Upper lobe of right lung (tissue), 1 donor: ENCODE measurements at regions not wholly inside any gene's neighbourhood (a gene's known extent, or its start where the extent isn't known, plus 50 kb on each side); places are given as distances from the start of the nearest gene placed in this dataset.

Experiments
- ATAC-seq: fragments of 200-7000 bp; cut with Tn5 transposase; one replicate; pipeline ENCODE4 v1.9.1; 2020; ENCODE audit warnings: mild to moderate bottlenecking, moderate library complexity
- DNase-seq: peaks from one replicate; pipeline ENCODE4 v3.0.0-alpha.2; 2020
- H3K27ac ChIP-seq: fragments of 200-600 bp; one replicate; pipeline ENCODE4 v1.8.0; 2022
- H3K27me3 ChIP-seq: fragments of 200-600 bp; one replicate; pipeline ENCODE4 v1.8.0; 2022; ENCODE audit warnings: mild to moderate bottlenecking
- H3K36me3 ChIP-seq: fragments of 200-600 bp; one replicate; pipeline ENCODE4 v1.8.0; 2022
- H3K4me1 ChIP-seq: fragments of 200-600 bp; one replicate; pipeline ENCODE4 v1.8.0; 2022
- H3K4me3 ChIP-seq: fragments of 200-600 bp; one replicate; pipeline ENCODE4 v1.8.0; 2022; ENCODE audit warnings: mild to moderate bottlenecking
- H3K9me3 ChIP-seq: fragments of 200-600 bp; one replicate; pipeline ENCODE4 v1.8.0; 2022
- intact Hi-C: fragments of 100-400 bp; cut with DNase I; formaldehyde crosslinking; loops from one replicate; pipeline ENCODE4 v1.11.0; 2022
- TF ChIP-seq, protein P1 (sequence below): fragments of 200-600 bp; IDR thresholded peaks from one replicate; pipeline ENCODE4 v1.8.0; 2022; ENCODE audit warnings: antibody characterized with exemption
- donor health status: DM: no; HTN: yes; CAD: no; lungs with severe emphysema.

DNA sequence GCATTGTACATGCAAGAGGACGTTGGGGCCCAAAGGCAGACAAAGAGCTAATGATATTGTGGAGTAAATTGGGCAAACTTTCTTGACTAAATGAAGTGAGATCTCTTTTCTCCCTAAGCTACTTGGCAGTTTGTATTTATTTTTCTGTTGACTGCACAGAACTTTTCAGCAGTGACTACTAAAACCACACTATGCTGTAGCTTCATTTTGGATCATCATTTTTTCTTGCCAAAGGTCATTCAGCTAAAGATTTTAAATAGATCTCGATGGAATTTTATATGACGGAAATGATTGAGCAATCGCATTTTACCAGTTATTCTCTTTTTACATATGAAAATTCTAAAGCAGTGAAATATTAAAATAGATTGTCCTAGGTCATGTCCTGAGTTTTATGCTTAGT lies 286.1 kb upstream of the ACTBL2 start:
- H3K27me3 ChIP-seq, result no peaks in the 10 kb centered on the region
- no peak overlapping the region for H3K27ac ChIP-seq
- H3K4me1 ChIP-seq, result no peaks in the 10 kb centered on the region
- TF ChIP-seq, protein P1, sequence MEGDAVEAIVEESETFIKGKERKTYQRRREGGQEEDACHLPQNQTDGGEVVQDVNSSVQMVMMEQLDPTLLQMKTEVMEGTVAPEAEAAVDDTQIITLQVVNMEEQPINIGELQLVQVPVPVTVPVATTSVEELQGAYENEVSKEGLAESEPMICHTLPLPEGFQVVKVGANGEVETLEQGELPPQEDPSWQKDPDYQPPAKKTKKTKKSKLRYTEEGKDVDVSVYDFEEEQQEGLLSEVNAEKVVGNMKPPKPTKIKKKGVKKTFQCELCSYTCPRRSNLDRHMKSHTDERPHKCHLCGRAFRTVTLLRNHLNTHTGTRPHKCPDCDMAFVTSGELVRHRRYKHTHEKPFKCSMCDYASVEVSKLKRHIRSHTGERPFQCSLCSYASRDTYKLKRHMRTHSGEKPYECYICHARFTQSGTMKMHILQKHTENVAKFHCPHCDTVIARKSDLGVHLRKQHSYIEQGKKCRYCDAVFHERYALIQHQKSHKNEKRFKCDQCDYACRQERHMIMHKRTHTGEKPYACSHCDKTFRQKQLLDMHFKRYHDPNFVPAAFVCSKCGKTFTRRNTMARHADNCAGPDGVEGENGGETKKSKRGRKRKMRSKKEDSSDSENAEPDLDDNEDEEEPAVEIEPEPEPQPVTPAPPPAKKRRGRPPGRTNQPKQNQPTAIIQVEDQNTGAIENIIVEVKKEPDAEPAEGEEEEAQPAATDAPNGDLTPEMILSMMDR, result no peak
- no peak for DNase-seq
- H3K9me3 ChIP-seq, result no peaks in the 10 kb centered on the region
- H3K36me3 ChIP-seq, result no peaks in the 10 kb centered on the region
- intact Hi-C loops, result no loop called here
- ATAC-seq, result no peak
- no peak overlapping the region for H3K4me3 ChIP-seq

DNA sequence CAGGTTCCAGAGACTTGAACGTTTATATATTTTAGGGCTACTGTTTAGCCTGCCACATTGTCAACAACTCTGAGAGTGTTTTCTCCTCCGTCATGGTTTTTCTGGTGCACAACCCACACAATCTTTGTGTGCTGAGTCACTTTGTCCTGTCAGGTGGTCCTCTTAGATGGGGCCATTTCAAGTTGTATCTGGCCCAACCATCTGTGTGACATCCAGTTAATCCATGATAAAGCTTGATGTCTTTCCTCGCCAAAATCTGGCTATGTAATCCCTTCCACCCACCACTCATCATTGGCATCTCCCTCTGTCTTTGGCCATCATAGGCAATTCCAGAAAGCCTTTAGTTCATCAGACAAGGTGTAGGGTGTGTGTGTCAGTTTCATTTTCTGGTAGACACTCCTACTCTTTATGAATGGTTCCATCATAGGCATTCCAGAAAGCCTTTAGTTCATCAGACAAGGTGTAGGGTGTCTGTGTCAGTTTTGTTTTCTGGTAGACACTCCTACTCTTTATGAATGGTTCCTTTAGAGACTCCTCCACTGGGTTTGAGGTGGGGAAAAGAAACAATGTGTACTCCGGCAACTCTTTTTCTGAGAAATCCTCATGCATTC lies 282.0 kb upstream of the ACTBL2 start:
- Histone ChIP-seq H3K36me3 (no peaks in the 10 kb centered on the region), H3K27me3 (no peaks in the 10 kb centered on the region), H3K4me3 (no peak overlapping the region), H3K9me3 (no peaks in the 10 kb centered on the region), H3K4me1 (no peaks in the 10 kb centered on the region), H3K27ac (no peak overlapping the region)
- TF ChIP-seq, protein P1, result no peak
- DNase-seq (no peak), ATAC-seq (no peak)
- intact Hi-C loops, result no loop called here

DNA sequence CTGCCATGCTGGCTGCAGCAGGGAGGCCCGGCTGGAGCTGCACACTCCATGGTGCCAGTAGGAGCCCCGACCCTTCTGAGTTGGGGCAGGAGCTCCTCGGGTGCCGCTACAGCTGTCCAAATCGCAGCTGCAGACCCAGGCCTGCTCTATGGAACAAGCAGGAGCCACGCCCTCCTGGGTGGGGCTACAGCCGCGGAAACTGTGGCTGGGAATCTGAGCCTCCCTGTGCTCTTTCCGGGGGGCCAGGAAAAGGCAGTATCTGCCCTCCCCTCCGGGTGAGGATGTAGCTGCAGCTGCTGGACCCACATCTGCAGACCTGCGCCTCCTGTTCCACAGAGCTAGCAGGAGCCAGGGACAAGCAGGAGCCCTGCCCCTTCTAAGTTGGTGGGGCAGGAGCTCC lies 278.9 kb upstream of the ACTBL2 start:
- Histone ChIP-seq H3K4me3 (no peak overlapping the region), H3K27me3 (no peaks in the 10 kb centered on the region), H3K9me3 (no peaks in the 10 kb centered on the region), H3K36me3 (no peaks in the 10 kb centered on the region), H3K4me1 (no peaks in the 10 kb centered on the region), H3K27ac (no peak overlapping the region)
- TF ChIP-seq, protein P1, result no peak
- no peak for ATAC-seq
- DNase-seq, result no peak
- intact Hi-C loops, result no loop called here

DNA sequence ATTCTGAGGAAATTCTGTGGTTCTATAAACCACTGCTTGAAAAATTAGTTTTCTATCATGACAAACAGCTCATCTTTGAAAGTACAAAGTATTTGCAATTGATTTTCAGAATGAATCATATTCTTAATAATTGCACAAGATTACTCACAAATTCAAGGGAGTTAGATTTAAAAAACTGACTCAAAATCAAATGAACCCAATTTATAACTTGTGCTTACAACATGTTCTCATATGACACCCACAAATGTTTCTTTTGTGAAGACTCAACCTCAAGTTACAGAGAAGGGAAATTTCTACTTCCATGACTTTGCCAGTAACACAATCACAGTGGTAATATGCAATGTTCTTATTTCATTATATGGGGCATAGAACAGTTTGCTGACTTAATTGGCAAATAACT lies 272.0 kb upstream of the ACTBL2 start:
- intact Hi-C loops, result no loop called here
- no peaks in the 10 kb centered on the region for H3K36me3 ChIP-seq
- no peak overlapping the region for H3K4me3 ChIP-seq
- H3K4me1 ChIP-seq, result no peaks in the 10 kb centered on the region
- no peaks in the 10 kb centered on the region for H3K9me3 ChIP-seq
- TF ChIP-seq, protein P1, result no peak
- no peak overlapping the region for H3K27ac ChIP-seq
- no peak for ATAC-seq
- no peaks in the 10 kb centered on the region for H3K27me3 ChIP-seq
- no peak for DNase-seq

DNA sequence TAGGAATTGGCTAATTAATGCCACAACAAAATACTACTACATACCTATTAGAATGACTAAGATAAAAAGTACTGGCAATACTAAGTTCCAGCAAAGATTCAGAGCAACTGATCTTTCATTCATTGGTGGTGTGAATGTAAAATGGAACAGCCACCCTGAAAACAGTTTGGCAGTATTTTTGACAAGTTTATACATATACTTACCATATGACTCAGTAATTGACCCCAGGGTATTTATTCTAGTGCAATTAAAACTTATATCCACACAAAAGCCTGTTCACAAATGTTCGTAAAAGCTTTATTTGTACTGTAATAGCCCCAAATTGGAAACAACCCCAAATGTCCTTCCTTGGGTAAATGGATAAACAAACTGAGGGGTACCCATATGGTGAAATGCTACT lies 270.8 kb upstream of the ACTBL2 start:
- no peak for DNase-seq
- Histone ChIP-seq H3K4me1 (no peaks in the 10 kb centered on the region), H3K27me3 (no peaks in the 10 kb centered on the region), H3K4me3 (no peak overlapping the region), H3K9me3 (no peaks in the 10 kb centered on the region), H3K27ac (no peak overlapping the region), H3K36me3 (no peaks in the 10 kb centered on the region)
- intact Hi-C loops, result no loop called here
- TF ChIP-seq, protein P1, result no peak
- ATAC-seq, result no peak

DNA sequence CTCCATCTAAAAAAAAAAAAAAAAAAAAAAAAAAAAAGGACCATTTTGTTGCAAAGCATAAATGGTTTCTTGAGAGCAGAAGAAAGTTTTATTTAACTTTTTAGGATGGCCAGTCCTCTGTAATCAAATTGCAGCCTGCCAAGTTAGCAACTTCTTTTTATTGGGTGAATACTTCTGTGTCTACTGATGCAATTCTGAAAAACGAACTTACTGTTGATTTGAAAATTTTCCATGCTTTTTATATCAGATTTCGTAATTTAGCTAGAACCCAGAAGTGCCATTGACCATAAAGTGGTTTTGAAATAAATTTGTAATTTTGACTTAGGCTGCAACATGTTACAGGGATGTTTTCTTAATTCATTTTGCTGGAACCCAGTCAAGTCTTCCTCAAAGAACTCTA lies 269.1 kb upstream of the ACTBL2 start:
- Histone ChIP-seq H3K27ac (no peak overlapping the region), H3K4me1 (no peaks in the 10 kb centered on the region), H3K36me3 (no peaks in the 10 kb centered on the region), H3K27me3 (no peaks in the 10 kb centered on the region), H3K9me3 (no peaks in the 10 kb centered on the region), H3K4me3 (no peak overlapping the region)
- ATAC-seq (no peak), DNase-seq (no peak)
- intact Hi-C loops, result no loop called here
- TF ChIP-seq, protein P1, result no peak
